DOHH2 (cell line): ENCODE measurements at regions not wholly inside any gene's neighbourhood (a gene's known extent, or its start where the extent isn't known, plus 50 kb on each side); places are given as distances from the start of the nearest gene placed in this dataset.

Experiments
- H3F3A ChIP-seq: fragments of 200-600 bp; sonication (generic), shearing (Covaris generic); 2 replicates; pipeline ENCODE4 v1.6.0; 2016; ENCODE audit warnings: antibody characterized with exemption, mild to moderate bottlenecking; ENCODE audit not compliant: control insufficient read depth, insufficient read depth
- H3K27ac ChIP-seq: fragments of 200-600 bp; sonication (generic); 2 replicates; pipeline ENCODE4 v1.5.1; 2014; ENCODE audit warnings: low read depth, mild to moderate bottlenecking, low read length, moderate library complexity
- H3K27me3 ChIP-seq: fragments of 200-600 bp; sonication (generic); 2 replicates; pipeline ENCODE4 v1.6.1; 2014; ENCODE audit warnings: mild to moderate bottlenecking, low read length, mixed read lengths; ENCODE audit not compliant: control insufficient read depth
- H3K36me3 ChIP-seq: fragments of 200-600 bp; sonication (generic); 2 replicates; pipeline ENCODE4 v1.6.1; 2014; ENCODE audit warnings: mild to moderate bottlenecking, low read length, moderate library complexity, mixed read lengths; ENCODE audit not compliant: control insufficient read depth
- H3K4me1 ChIP-seq: fragments of 200-600 bp; sonication (generic); 2 replicates; pipeline ENCODE4 v1.6.1; 2014; ENCODE audit warnings: mild to moderate bottlenecking, low read length, mixed read lengths; ENCODE audit not compliant: control insufficient read depth
- H3K4me2 ChIP-seq: fragments of 200-600 bp; sonication (generic); 2 replicates; pipeline ENCODE4 v1.6.0; 2014; ENCODE audit warnings: mild to moderate bottlenecking, low read length, moderate library complexity
- H3K4me3 ChIP-seq: fragments of 200-600 bp; sonication (generic); 2 replicates; pipeline ENCODE4 v1.5.1; 2014; ENCODE audit warnings: mild to moderate bottlenecking, low read length, mixed read lengths
- H3K79me2 ChIP-seq: fragments of 200-600 bp; sonication (generic); 2 replicates; pipeline ENCODE4 v1.6.1; 2014; ENCODE audit warnings: mild to moderate bottlenecking, low read length, mixed read lengths; ENCODE audit not compliant: control insufficient read depth
- H3K9me2 ChIP-seq: fragments of 200-600 bp; sonication (generic); replicated peaks from 2 replicates; pipeline ENCODE4 v1.6.1; 2014; ENCODE audit warnings: mild to moderate bottlenecking, low read length, mixed read lengths; ENCODE audit not compliant: control insufficient read depth
- H3K9me3 ChIP-seq: fragments of 200-600 bp; sonication (generic); 2 replicates; pipeline ENCODE4 v1.6.1; 2014; ENCODE audit warnings: antibody characterized with exemption, low read length, mixed read lengths; ENCODE audit not compliant: control insufficient read depth, insufficient read depth
- H4K20me1 ChIP-seq: fragments of 200-600 bp; sonication (generic); 2 replicates; pipeline ENCODE4 v1.6.0; 2014; ENCODE audit warnings: low read depth, mild to moderate bottlenecking, antibody characterized with exemption, low read length, moderate library complexity; ENCODE audit not compliant: control insufficient read depth, insufficient read depth
- CTCF ChIP-seq: fragments of 200-600 bp; sonication (generic); IDR thresholded peaks from one replicate; pipeline ENCODE4 v1.5.1; 2014; ENCODE audit warnings: antibody characterized with exemption, mild to moderate bottlenecking, low read depth, low read length; ENCODE audit not compliant: poor library complexity, severe bottlenecking
- EZH2phosphoT487 ChIP-seq: fragments of 200-600 bp; sonication (generic); IDR thresholded peaks from 2 replicates; pipeline ENCODE4 v1.6.1; 2017; ENCODE audit warnings: borderline replicate concordance, mild to moderate bottlenecking, antibody characterized with exemption, low read length, moderate library complexity, mixed read lengths

- H4K20me1 ChIP-seq: no peaks in the 10 kb centered on the region
- H3K4me1 ChIP-seq: peaks cover 3% of the 10 kb centered on the region
- no peaks in the 10 kb centered on the region for H3F3A ChIP-seq
- no peak overlapping the region for H3K4me3 ChIP-seq
- no peaks in the 10 kb centered on the region for H3K27me3 ChIP-seq
- no peaks in the 10 kb centered on the region for H3K79me2 ChIP-seq
- H3K36me3 ChIP-seq: no peaks in the 10 kb centered on the region
- H3K9me3 ChIP-seq: no peaks in the 10 kb centered on the region
- no peak overlapping the region for H3K27ac ChIP-seq
- no peak overlapping the region for H3K4me2 ChIP-seq
- H3K9me2 ChIP-seq: no peaks in the 10 kb centered on the region
- no peak for TF ChIP-seq EZH2phosphoT487
Observed at GRCh38 chr13:33348366-33348765, 62.8 kb upstream of the STARD13 start.

DNA sequence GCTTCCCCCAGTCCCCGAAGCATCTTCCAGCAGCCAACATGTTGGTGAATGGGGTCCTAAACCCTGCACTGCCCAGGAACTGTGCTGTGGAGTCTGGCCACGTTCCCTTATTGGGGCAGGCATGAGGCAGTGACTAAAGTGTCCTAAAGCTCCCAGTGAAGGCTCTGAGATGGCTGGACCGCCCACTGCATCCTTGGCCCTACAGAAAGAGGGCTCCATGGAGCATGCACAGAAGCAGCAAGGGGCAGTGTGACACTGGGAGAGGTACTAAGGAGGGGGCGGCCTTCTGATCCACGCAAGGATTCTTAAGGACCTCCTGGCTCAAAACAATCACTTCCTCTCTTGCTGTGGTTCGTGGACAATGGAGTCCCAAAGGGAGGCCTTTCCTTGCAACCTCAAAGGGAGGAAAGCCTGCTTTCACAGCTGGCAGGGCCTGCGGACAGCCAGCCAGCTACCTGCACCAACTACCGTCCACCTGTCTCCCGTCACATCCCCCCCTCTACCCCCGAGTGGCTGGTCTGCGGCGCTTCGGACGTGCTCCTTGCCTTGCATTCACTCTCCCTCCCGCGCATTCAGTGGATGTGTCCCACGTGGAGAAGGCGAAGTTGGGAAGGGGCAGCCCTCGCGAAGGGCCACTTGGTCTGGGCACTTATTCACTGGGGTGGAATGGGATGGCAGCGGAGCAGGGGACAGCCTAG, 63.9 kb upstream of the STARD13 start:
- Histone ChIP-seq H3K36me3 (no peaks in the 10 kb centered on the region), H3K9me3 (no peaks in the 10 kb centered on the region), H3K27ac (no peak overlapping the region), H4K20me1 (no peaks in the 10 kb centered on the region), H3K4me1 (peaks cover 4% of the 10 kb centered on the region), H3K79me2 (no peaks in the 10 kb centered on the region), H3K4me3 (no peak overlapping the region), H3K9me2 (no peaks in the 10 kb centered on the region), H3F3A (no peaks in the 10 kb centered on the region), H3K27me3 (no peaks in the 10 kb centered on the region), H3K4me2 (no peak overlapping the region)
- TF ChIP-seq CTCF: no peak
- no peak for TF ChIP-seq EZH2phosphoT487

- peaks cover 4% of the 10 kb centered on the region for H3K4me1 ChIP-seq
- H4K20me1 ChIP-seq: no peaks in the 10 kb centered on the region
- no peaks in the 10 kb centered on the region for H3K79me2 ChIP-seq
- no peak overlapping the region for H3K27ac ChIP-seq
- no peaks in the 10 kb centered on the region for H3K36me3 ChIP-seq
- H3K9me3 ChIP-seq: no peaks in the 10 kb centered on the region
- H3F3A ChIP-seq: no peaks in the 10 kb centered on the region
- TF ChIP-seq EZH2phosphoT487 (no peak), CTCF (no peak)
- no peak overlapping the region for H3K4me2 ChIP-seq
- H3K4me3 ChIP-seq: no peak overlapping the region
- no peaks in the 10 kb centered on the region for H3K9me2 ChIP-seq
- no peaks in the 10 kb centered on the region for H3K27me3 ChIP-seq
Observed at GRCh38 chr13:33349986-33350826, 64.7 kb upstream of the STARD13 start.

DNA sequence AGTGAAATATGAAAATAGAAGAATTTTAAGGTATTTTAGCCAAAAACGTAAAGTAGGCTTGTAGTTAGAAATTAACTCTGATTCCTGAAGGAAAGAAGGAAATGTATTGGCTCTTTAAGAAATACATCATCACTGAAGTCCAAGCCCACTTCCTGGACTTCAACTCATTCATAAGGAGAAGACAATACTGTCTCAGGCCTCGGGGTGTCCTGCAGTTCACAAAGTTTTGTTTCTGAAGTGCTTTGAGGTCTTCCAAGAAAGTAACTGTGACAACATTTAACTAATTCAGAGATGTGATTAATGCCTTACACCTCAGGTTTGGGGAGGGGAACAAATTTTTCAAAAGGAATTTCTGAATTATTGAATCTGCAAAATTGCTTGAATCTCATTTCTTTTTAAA, 65.8 kb upstream of the STARD13 start:
- Histone ChIP-seq H3K9me2 (no peaks in the 10 kb centered on the region), H3K27me3 (no peaks in the 10 kb centered on the region), H3K4me1 (peaks cover 4% of the 10 kb centered on the region), H3F3A (no peaks in the 10 kb centered on the region), H4K20me1 (no peaks in the 10 kb centered on the region), H3K27ac (no peak overlapping the region), H3K9me3 (no peaks in the 10 kb centered on the region), H3K4me3 (no peak overlapping the region), H3K36me3 (no peaks in the 10 kb centered on the region), H3K79me2 (no peaks in the 10 kb centered on the region), H3K4me2 (no peak overlapping the region)
- TF ChIP-seq CTCF (no peak), EZH2phosphoT487 (no peak)
